HepG2 (cell line): ENCODE measurements at regions not wholly inside any gene's neighbourhood (a gene's known extent, or its start where the extent isn't known, plus 50 kb on each side); places are given as distances from the start of the nearest gene placed in this dataset.

Experiments
- AHDC1 ChIP-seq: sonication (generic); formaldehyde crosslinking; IDR thresholded peaks from 2 replicates; pipeline ENCODE4 v1.5.1; 2020; ENCODE audit warnings: mild to moderate bottlenecking, missing genetic modification reagents, borderline replicate concordance
- ARID5B ChIP-seq: IDR thresholded peaks from 2 replicates; pipeline ENCODE4 v1.4.0; 2020; ENCODE audit warnings: mild to moderate bottlenecking, missing genetic modification reagents
- CC2D1A ChIP-seq: sonication (generic); formaldehyde crosslinking; IDR thresholded peaks from 2 replicates; pipeline ENCODE4 v1.8.1; 2023; ENCODE audit warnings: mild to moderate bottlenecking, missing genetic modification reagents
- HMGXB4 ChIP-seq, 2 experiments: sonication (generic) in 1 of 2; formaldehyde crosslinking in 1 of 2; IDR thresholded peaks; 2 replicates each; pipeline versions ENCODE4 v1.4.0 to v1.6.1; 2018 to 2020; ENCODE audit warnings: missing genetic modification reagents in 2 of 2, borderline replicate concordance in 1 of 2, low read depth in 1 of 2, mild to moderate bottlenecking in 1 of 2, missing biosample characterization in 1 of 2
- LBX2 ChIP-seq: sonication (generic); formaldehyde crosslinking; IDR thresholded peaks from 2 replicates; pipeline ENCODE4 v1.5.0; 2020; ENCODE audit warnings: missing genetic modification reagents, mild to moderate bottlenecking, borderline replicate concordance
- PCBP1 ChIP-seq: fragments of 200-400 bp; formaldehyde crosslinking; IDR thresholded peaks from 2 replicates; pipeline ENCODE4 v1.6.1; 2017; ENCODE audit warnings: mild to moderate bottlenecking, low read depth, low read length, borderline replicate concordance
- SOX5 ChIP-seq: IDR thresholded peaks from 2 replicates; pipeline ENCODE4 v1.6.1; 2016; ENCODE audit warnings: borderline replicate concordance
- ZMYM4 ChIP-seq: sonication (generic); formaldehyde crosslinking; IDR thresholded peaks from 2 replicates; pipeline ENCODE4 v1.8.1; 2023; ENCODE audit warnings: mild to moderate bottlenecking, missing genetic modification reagents

GRCh38 chr15:53297828-53298227 lies 461.6 kb downstream of the WDR72 start (continued):
- TF ChIP-seq AHDC1 (CRISPR knock-in tag) (peak; percentile 50; the same call in 1 of the 2 replicates), ARID5B (CRISPR knock-in tag) (peak; percentile 38), ZMYM4 (CRISPR knock-in tag) (peak; percentile 60; the same call in 1 of the 2 replicates), HMGXB4 (CRISPR knock-in tag; IDR thresholded peaks at IDR 0.05; ENCODE audit: borderline replicate concordance in 1 of 2, low read depth in 1 of 2) (no peak), LBX2 (no peak), PCBP1 (no peak), SOX5 (CRISPR knock-in tag) (peak; percentile 34; the same call in 1 of the 2 replicates), CC2D1A (CRISPR knock-in tag) (no peak)
- TF ChIP-seq, all 625 proteins: peak for 8
